ENCODE measurements at regions not wholly inside any gene's neighbourhood (a gene's known extent, or its start where the extent isn't known, plus 50 kb on each side); places are given as distances from the start of the nearest gene placed in this dataset.
"Not testable (repeated sequence)": the region's sequence is repeated elsewhere in the genome, so short reads cannot be mapped to it uniquely, and the experiment has no call there.

GRCh38 chr18:72993250-72993649 is 125.5 kb upstream of the NETO1 start:
- no peak overlapping the region for H3K4me3 ChIP-seq (ENCODE audit: control insufficient read depth, low read depth, low read length)
- no peak for TF ChIP-seq CTCF (IDR thresholded peaks at IDR 0.05; ENCODE audit: control insufficient read depth, insufficient read depth, low read depth, low read length, missing control alignments)
- no peak for DNase-seq (ENCODE audit: low read depth)

DNA sequence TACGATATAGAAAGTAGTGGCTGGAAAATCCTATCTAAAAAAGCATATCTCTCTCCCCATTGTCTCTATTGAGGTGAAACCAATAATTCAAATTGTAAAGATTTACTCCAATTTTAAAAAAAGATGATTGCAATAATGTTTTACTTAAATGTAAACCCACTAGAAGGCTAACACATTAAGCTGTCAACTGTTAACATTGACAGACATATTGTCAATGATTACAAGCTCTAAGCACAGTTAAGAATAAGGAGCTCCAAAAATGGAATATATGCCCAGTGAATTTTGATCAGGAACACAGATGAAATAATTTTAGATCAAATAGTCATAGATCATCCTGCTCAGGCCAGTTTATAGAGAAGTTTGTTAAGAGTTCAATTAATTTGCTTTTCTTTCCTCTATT is 123.6 kb upstream of the NETO1 start:
- no peak for TF ChIP-seq CTCF (IDR thresholded peaks at IDR 0.05; ENCODE audit: control insufficient read depth, insufficient read depth, low read depth, low read length, missing control alignments)
- H3K4me3 ChIP-seq (ENCODE audit: control insufficient read depth, low read depth, low read length) = no peak overlapping the region
- no peak for DNase-seq (ENCODE audit: low read depth)

DNA sequence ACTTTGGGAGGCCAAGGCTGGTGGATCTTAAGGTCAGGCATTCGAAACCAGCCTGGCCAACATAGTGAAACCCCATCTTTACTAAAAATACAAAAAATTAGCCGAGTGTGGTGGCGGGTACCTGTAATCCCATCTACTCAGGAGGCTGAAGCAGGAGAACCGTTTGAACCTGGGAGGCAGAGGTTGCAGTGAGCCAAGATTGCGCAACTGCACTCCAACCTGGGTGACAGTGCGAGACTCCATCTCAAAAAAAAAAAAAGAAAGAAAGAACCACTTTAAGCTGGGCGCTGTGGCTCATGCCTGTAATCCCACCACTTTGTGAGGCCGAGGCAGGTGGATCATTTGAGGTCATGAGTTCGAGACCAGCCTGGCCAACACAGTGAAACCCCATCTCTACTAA is 119.8 kb upstream of the NETO1 start:
- DNase-seq (ENCODE audit: low read depth); H3K4me3 ChIP-seq (ENCODE audit: control insufficient read depth, low read depth, low read length): not testable (repeated sequence)

GRCh38 chr18:72986103-72986502 is 118.3 kb upstream of the NETO1 start:
- no peak for DNase-seq (ENCODE audit: low read depth)
- no peak overlapping the region for H3K4me3 ChIP-seq (ENCODE audit: control insufficient read depth, low read depth, low read length)
- no peak for TF ChIP-seq CTCF (IDR thresholded peaks at IDR 0.05; ENCODE audit: control insufficient read depth, insufficient read depth, low read depth, low read length, missing control alignments)

DNA sequence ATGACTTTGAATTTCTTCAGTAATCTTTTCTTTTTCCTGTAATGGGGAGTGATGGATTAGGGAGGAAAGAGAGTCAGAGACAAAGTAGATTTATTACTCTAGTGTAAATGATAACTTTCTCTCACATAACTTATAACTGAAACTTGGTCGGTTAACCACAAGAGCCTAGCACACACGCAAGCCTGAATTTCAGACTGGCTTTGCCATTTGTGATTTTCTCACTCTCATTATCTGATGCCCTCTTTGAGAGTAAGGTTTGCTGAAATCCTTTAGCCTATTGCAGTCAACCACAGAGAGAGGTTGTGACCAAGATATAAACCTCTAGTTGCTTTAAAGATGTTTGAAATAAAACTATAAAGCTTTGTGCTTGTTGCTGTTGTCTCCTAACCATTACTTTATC is 117.9 kb upstream of the NETO1 start:
- no peak for DNase-seq (ENCODE audit: low read depth)
- TF ChIP-seq CTCF (IDR thresholded peaks at IDR 0.05; ENCODE audit: control insufficient read depth, insufficient read depth, low read depth, low read length, missing control alignments) = no peak
- no peak overlapping the region for H3K4me3 ChIP-seq (ENCODE audit: control insufficient read depth, low read depth, low read length)

DNA sequence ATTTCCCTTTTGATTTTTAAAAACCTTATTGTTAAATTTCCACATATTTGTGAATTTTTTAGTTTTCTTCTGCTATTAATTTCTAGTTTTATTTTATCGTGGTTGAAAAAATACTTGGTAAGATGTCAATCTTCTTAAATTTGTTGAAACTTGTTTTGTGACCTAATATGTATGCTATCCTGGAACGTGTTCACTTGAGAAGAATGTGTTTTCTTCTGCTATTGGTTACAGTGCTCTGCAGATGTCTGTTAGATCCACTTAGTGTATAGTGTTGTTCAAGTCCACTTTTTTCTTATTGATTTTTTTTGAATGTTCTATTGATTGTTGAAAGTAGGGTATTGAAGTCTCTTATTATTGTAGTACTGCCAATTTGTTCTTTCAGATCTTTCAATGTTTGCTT is 116.5 kb upstream of the NETO1 start:
- TF ChIP-seq CTCF (IDR thresholded peaks at IDR 0.05; ENCODE audit: control insufficient read depth, insufficient read depth, low read depth, low read length, missing control alignments) = no peak
- DNase-seq (ENCODE audit: low read depth) = no peak
- H3K4me3 ChIP-seq (ENCODE audit: control insufficient read depth, low read depth, low read length) = no peak overlapping the region

GRCh38 chr18:72973841-72974240 is 106.1 kb upstream of the NETO1 start:
- no peak for DNase-seq (ENCODE audit: low read depth)
- H3K4me3 ChIP-seq (ENCODE audit: control insufficient read depth, low read depth, low read length) = no peak overlapping the region
- TF ChIP-seq CTCF (IDR thresholded peaks at IDR 0.05; ENCODE audit: control insufficient read depth, insufficient read depth, low read depth, low read length, missing control alignments) = no peak

Measured in AG09309 (cell line).